A172 (cell line): ENCODE measurements at regions not wholly inside any gene's neighbourhood (a gene's known extent, or its start where the extent isn't known, plus 50 kb on each side); places are given as distances from the start of the nearest gene placed in this dataset.

ENCODE experiments used
- DNase-seq: peaks from one replicate; pipeline ENCODE4 v3.0.0-alpha.2; 2015; ENCODE audit warnings: low spot score

GRCh38 chr11:76721755-76722677 lies 51.5 kb upstream of the LRRC32 start:
- peak; percentile 63 for DNase-seq

- no peak for DNase-seq
These were observed 52.6 kb upstream of the LRRC32 start for GRCh38 chr11:76723142-76723541.

GRCh38 chr11:76723548-76723947 lies 53.0 kb upstream of the LRRC32 start:
- DNase-seq, result no peak

GRCh38 chr11:76724171-76724768 lies 53.7 kb upstream of the LRRC32 start:
- DNase-seq, result no peak

- DNase-seq, result no peak
These were observed 54.9 kb upstream of the TSKU start for GRCh38 chr11:76728227-76728626.

- no peak for DNase-seq
These were observed 54.4 kb upstream of the TSKU start for GRCh38 chr11:76728778-76729177.

GRCh38 chr11:76729214-76729613 lies 53.9 kb upstream of the TSKU start:
- no peak for DNase-seq

GRCh38 chr11:76730887-76731565 lies 52.1 kb upstream of the TSKU start:
- no peak for DNase-seq

- DNase-seq, result no peak
These were observed 50.5 kb upstream of the TSKU start for GRCh38 chr11:76732643-76733042.
